GM12891 (cell line): ENCODE measurements at regions not wholly inside any gene's neighbourhood (a gene's known extent, or its start where the extent isn't known, plus 50 kb on each side); places are given as distances from the start of the nearest gene placed in this dataset.

Source experiments
- DNase-seq: peaks from one replicate; pipeline ENCODE4 v3.0.0; 2011; ENCODE audit warnings: low spot score; ENCODE audit not compliant: insufficient read length
- FAIRE-seq: peaks from 2 replicates; lab custom pipeline; 2011; peaks lifted over from hg19 to GRCh38; lab: Jason Lieb, UNC
- PAX5 ChIP-seq: IDR thresholded peaks from 2 replicates; pipeline ENCODE4 v1.6.1; 2011; ENCODE audit warnings: low read length, moderate library complexity, mild to moderate bottlenecking; ENCODE audit not compliant: insufficient read depth, severe bottlenecking
- POLR2A ChIP-seq: IDR thresholded peaks from 2 replicates; pipeline ENCODE4 v1.6.1; 2011; ENCODE audit warnings: low read depth, low read length, control low read depth
- POLR2AphosphoS5 ChIP-seq: IDR thresholded peaks from 2 replicates; pipeline ENCODE4 v1.6.1; 2011; ENCODE audit warnings: low read depth, low read length, control low read depth
- POU2F2 ChIP-seq: IDR thresholded peaks from 2 replicates; pipeline ENCODE4 v1.6.1; 2011; ENCODE audit warnings: low read depth, mild to moderate bottlenecking, control low read depth, low read length, moderate library complexity
- SPI1 ChIP-seq: IDR thresholded peaks from 2 replicates; pipeline ENCODE4 v1.6.1; 2011; ENCODE audit warnings: low read depth, low read length, control low read depth
- TAF1 ChIP-seq: IDR thresholded peaks from 2 replicates; pipeline ENCODE4 v1.6.1; 2011; ENCODE audit warnings: low read depth, low read length, control low read depth

- FAIRE-seq (no peak), DNase-seq (no peak)
- no peak for TF ChIP-seq POLR2AphosphoS5
- TF ChIP-seq POU2F2 = no peak
- no peak for TF ChIP-seq POLR2A
- TF ChIP-seq TAF1 = no peak
These were observed 114.1 kb upstream of the HDDC2 start for GRCh38 chr6:125415913-125416312.

- DNase-seq (no peak), FAIRE-seq (no peak)
- TF ChIP-seq SPI1 = no peak
- no peak for TF ChIP-seq PAX5
- TF ChIP-seq POLR2A = no peak
- TF ChIP-seq POLR2AphosphoS5 = no peak
- no peak for TF ChIP-seq TAF1
These were observed 120.1 kb upstream of the HDDC2 start for GRCh38 chr6:125421836-125422235.

DNA sequence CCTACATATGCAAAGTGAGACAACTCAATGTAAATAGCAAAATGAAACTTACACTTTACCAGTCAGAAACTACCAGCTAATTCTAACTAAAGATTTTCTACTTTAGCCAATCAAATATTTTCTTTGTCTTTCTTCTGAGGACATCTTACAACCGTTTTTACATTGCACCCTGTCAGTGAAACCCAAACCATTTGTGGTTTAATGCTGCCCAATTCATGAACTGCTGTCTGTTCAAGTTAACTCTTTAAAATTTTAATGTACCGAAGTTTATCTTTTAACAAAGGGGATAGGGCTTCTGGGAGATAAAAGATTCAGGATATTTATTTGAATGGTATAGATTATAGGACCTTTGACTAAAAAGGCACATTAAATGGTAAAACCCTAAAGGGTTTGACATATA is 121.3 kb upstream of the HDDC2 start:
- TF ChIP-seq POU2F2 (no peak), TAF1 (no peak), SPI1 (no peak), POLR2AphosphoS5 (no peak), POLR2A (no peak), PAX5 (no peak)
- DNase-seq (no peak), FAIRE-seq (no peak)

DNA sequence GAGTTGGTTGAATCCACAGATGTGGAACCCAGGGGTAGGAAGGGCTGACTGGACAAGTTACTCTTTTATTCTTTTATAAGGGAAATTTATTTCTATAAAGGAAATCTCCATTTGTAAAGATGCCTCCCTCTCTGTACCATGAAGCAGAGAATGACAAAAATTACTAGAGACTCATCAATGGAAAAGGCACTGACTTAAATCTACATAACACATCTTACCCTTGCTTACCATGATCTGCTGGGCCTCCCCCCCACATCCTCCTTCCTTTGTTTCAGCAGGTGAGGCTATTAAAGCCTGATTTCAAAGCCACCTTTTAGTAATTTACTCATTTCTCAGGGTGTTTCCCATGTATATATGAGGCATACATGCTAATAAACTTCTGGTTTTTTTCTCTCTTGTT is 130.2 kb upstream of the HDDC2 start:
- no peak for DNase-seq
- no peak for TF ChIP-seq POLR2A
- TF ChIP-seq TAF1 = no peak
- TF ChIP-seq PAX5 = no peak
- TF ChIP-seq SPI1 = no peak
- TF ChIP-seq POLR2AphosphoS5 = no peak
- no peak for TF ChIP-seq POU2F2
- FAIRE-seq = no peak

DNA sequence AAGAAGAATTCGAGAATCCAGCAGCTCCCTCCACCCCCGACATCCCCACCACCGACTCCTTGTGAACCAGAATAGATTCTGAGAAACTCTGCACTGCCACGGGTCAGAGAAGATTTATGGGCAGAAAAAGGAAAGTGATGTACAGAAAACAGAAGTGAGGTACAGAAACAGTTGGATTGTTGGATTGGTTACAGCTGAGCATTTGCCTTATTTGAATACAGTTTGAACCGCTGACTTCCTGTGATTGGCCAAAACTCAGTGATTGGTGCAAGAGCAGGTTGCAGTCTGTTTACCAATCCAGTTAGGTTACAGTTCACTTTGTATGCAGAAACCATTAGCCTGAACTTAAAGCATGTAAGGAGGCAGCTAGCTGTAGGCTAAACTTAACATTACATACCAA is 131.2 kb upstream of the HDDC2 start:
- FAIRE-seq (peak; percentile 71), DNase-seq (no peak)

GRCh38 chr6:125434760-125435159 is 133.0 kb upstream of the HDDC2 start:
- FAIRE-seq = no peak
- no peak for DNase-seq
- no peak for TF ChIP-seq TAF1
- no peak for TF ChIP-seq POU2F2
- TF ChIP-seq SPI1 = no peak
- TF ChIP-seq POLR2AphosphoS5 = no peak
- no peak for TF ChIP-seq POLR2A
- no peak for TF ChIP-seq PAX5

More for the DNA sequence above, 131.2 kb upstream of the HDDC2 start:
- TF ChIP-seq POLR2AphosphoS5 (no peak), POLR2A (no peak), PAX5 (no peak), POU2F2 (no peak), SPI1 (no peak), TAF1 (no peak)

GRCh38 chr6:125439512-125439911 is 137.7 kb upstream of the HDDC2 start:
- FAIRE-seq (no peak), DNase-seq (no peak)
- TF ChIP-seq PAX5 = no peak
- no peak for TF ChIP-seq POLR2A
- no peak for TF ChIP-seq POLR2AphosphoS5
- TF ChIP-seq POU2F2 = no peak
- TF ChIP-seq SPI1 = no peak
- no peak for TF ChIP-seq TAF1

DNA sequence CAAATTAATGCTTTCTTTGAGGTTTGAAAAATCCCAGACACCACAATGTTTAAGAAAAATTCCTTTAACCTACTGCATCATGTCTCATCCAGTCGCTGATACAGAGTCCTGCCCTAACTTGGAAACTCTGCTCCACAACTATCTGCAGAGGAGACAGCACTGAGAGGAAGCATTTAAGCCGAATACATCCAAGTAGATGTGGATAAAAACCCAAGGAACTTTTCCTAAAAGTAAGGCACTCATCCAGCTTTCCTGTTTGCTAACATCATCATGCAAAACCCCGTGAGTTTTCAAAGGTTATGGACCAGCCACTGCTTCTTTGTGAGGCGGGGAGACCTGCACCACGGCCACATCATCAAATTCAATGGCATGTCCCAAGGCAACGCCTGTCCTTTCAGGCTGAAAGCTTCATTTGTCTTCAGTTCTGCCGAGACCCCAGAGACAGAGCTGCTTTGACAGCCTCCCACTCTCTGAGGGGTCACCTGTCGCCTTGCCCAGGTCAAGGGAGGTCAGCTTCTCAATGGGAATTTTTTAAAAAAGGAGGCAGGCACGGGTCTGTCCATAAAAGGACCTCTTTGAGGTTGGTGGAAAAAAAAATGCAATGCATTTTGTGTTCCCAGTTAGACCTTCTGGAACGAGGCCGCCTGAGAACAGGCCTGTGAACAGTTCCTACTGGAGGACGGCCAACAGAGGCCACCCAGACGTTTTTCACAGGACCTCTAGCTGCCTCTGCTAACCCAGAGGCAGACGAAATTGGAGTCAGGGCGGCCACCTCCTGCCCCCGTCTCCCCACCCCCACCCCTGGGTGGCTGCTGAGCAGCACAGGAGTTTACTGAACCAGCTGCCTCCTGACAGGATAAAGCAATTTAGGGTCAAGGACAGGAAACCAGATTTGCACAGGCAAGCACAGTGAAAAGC is 142.5 kb upstream of the HDDC2 start:
- no peak for FAIRE-seq
- DNase-seq = no peak
- TF ChIP-seq TAF1 = no peak
- TF ChIP-seq SPI1 = no peak
- TF ChIP-seq POU2F2 = no peak
- no peak for TF ChIP-seq POLR2AphosphoS5
- TF ChIP-seq POLR2A = no peak
- TF ChIP-seq PAX5 = no peak

- no peak for DNase-seq
- no peak for TF ChIP-seq POLR2A
- TF ChIP-seq PAX5 = no peak
- TF ChIP-seq TAF1 = no peak
- TF ChIP-seq POLR2AphosphoS5 = no peak
- no peak for TF ChIP-seq SPI1
- no peak for TF ChIP-seq POU2F2
- no peak for FAIRE-seq
These were observed 143.3 kb upstream of the HDDC2 start for GRCh38 chr6:125445054-125445453.

GRCh38 chr6:125446011-125446410 is 144.2 kb upstream of the HDDC2 start:
- FAIRE-seq = no peak
- TF ChIP-seq PAX5 (no peak), POLR2A (no peak), TAF1 (no peak), SPI1 (no peak), POLR2AphosphoS5 (no peak), POU2F2 (no peak)
- DNase-seq = no peak
